Memory B cell (primary cell): ENCODE measurements at regions not wholly inside any gene's neighbourhood (a gene's known extent, or its start where the extent isn't known, plus 50 kb on each side); places are given as distances from the start of the nearest gene placed in this dataset.
A peak's percentile ranks its signal among the peaks of the same experiment; 100 is the strongest.

Experiments used
- ATAC-seq: fragments of 150-1000 bp; cut with Tn5 transposase; 2 replicates; pipeline ENCODE4 v1.10.0; 2021; ENCODE audit warnings: low read depth, mild to moderate bottlenecking, moderate library complexity
- DNase-seq, 2 donors: peaks; one replicate each; pipeline ENCODE4 v3.0.0; 2022; ENCODE audit warnings: low spot score in 2 of 2
- H3K27ac Mint-ChIP-seq: one replicate; pipeline ENCODE4 v1.8.0; 2022; ENCODE audit warnings: mild to moderate bottlenecking, moderate library complexity, mixed read lengths
- H3K27me3 Mint-ChIP-seq: one replicate; pipeline ENCODE4 v1.8.0; 2022; ENCODE audit warnings: mixed read lengths
- H3K36me3 Mint-ChIP-seq: one replicate; pipeline ENCODE4 v1.8.0; 2022; ENCODE audit warnings: mild to moderate bottlenecking, mixed read lengths
- H3K4me1 Mint-ChIP-seq: one replicate; pipeline ENCODE4 v1.8.0; 2022; ENCODE audit warnings: mixed read lengths
- H3K4me3 Mint-ChIP-seq: one replicate; pipeline ENCODE4 v1.8.0; 2022; ENCODE audit warnings: mild to moderate bottlenecking, moderate library complexity, mixed read lengths
- H3K9me3 Mint-ChIP-seq: one replicate; pipeline ENCODE4 v1.8.0; 2022; ENCODE audit warnings: mixed read lengths

GRCh38 chr5:115387816-115388215, 91.4 kb upstream of the CCDC112 start:
- no peaks in the 10 kb centered on the region for H3K36me3 Mint-ChIP-seq
- no peak for ATAC-seq
- H3K4me3 Mint-ChIP-seq, result no peak overlapping the region
- no peaks in the 10 kb centered on the region for H3K27me3 Mint-ChIP-seq
- no peaks in the 10 kb centered on the region for H3K9me3 Mint-ChIP-seq
- no peak overlapping the region for H3K27ac Mint-ChIP-seq
- H3K4me1 Mint-ChIP-seq, result no peaks in the 10 kb centered on the region
- DNase-seq, result no peak

DNA sequence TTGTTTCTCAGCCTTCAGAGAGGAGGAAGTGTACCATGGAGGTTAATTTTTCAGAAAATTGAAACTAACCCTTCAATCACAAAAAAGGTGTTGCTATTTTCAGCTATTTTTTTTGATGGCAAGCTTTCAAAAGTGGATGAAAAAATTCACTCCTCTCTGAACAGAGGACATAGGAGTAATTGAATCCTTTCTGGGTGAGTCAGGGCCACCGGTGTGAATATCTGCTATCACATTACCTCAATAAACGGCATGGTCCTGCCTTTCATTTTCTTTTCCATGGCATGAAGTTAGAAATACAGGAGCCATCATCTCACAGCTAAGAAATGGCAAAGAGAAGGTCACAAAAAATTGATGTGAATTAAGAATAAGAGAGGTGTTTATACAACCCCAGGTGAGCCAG, 90.2 kb upstream of the CCDC112 start:
- Mint-ChIP-seq H3K27ac (no peak overlapping the region), H3K27me3 (no peaks in the 10 kb centered on the region), H3K36me3 (no peaks in the 10 kb centered on the region), H3K4me3 (no peak overlapping the region), H3K4me1 (no peaks in the 10 kb centered on the region), H3K9me3 (no peaks in the 10 kb centered on the region)
- no peak for ATAC-seq
- DNase-seq, result no peak

GRCh38 chr5:115384587-115385375, 88.3 kb upstream of the CCDC112 start:
- ATAC-seq (no peak), DNase-seq (no peak)
- Mint-ChIP-seq H3K4me1 (no peaks in the 10 kb centered on the region), H3K4me3 (no peak overlapping the region), H3K36me3 (no peaks in the 10 kb centered on the region), H3K27me3 (no peaks in the 10 kb centered on the region), H3K9me3 (no peaks in the 10 kb centered on the region), H3K27ac (no peak overlapping the region)

GRCh38 chr5:115382989-115383388, 86.5 kb upstream of the CCDC112 start:
- Mint-ChIP-seq H3K27ac (no peak overlapping the region), H3K4me1 (no peaks in the 10 kb centered on the region), H3K9me3 (no peaks in the 10 kb centered on the region), H3K4me3 (no peak overlapping the region), H3K27me3 (no peaks in the 10 kb centered on the region), H3K36me3 (no peaks in the 10 kb centered on the region)
- ATAC-seq (no peak), DNase-seq (no peak)

GRCh38 chr5:115381911-115382662, 85.6 kb upstream of the CCDC112 start:
- Mint-ChIP-seq H3K9me3 (no peaks in the 10 kb centered on the region), H3K4me3 (no peak overlapping the region), H3K4me1 (no peaks in the 10 kb centered on the region), H3K27ac (no peak overlapping the region), H3K27me3 (no peaks in the 10 kb centered on the region), H3K36me3 (no peaks in the 10 kb centered on the region)
- DNase-seq (no peak), ATAC-seq (no peak)

DNA sequence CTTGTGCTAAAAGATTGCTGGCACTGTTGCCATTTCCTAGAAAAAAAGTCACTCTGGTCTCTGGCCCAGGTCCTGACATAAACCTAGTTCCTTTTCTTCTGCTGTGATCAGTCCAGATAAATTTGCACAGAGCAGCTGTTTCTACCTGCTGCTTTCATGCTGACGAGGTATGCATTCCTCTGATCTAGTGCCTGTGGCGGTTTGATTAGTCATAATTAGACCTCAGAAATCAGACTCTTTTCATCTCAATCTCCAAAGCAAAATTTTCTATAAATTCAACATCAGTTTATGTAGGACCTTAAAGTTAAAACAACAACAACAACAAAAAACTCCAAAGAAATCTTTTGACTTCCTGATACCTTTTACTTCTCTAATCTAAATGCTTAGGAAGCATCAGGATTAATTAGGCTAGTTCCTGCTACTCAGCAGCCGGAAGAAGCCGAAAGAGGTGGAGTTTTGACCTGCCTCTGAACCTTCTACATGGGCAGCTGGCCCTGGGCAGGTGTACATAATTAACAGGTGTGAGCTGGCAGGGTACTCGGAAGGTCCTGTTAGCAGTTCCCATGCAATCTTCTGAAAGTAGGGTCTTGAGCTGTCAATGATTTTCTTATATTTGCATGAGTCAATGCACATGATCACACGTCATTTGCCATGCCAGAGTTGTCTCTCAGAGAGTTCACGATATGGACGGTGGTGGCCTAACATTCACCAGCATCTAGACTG, 83.3 kb upstream of the CCDC112 start:
- no peak overlapping the region for H3K27ac Mint-ChIP-seq

GRCh38 chr5:115378754-115379153, 82.3 kb upstream of the CCDC112 start:
- Mint-ChIP-seq H3K4me3 (no peak overlapping the region), H3K27ac (no peak overlapping the region), H3K27me3 (no peaks in the 10 kb centered on the region), H3K4me1 (no peaks in the 10 kb centered on the region), H3K9me3 (no peaks in the 10 kb centered on the region), H3K36me3 (no peaks in the 10 kb centered on the region)
- ATAC-seq (no peak), DNase-seq (no peak)

More for the DNA sequence above, 83.3 kb upstream of the CCDC112 start:
- no peak overlapping the region for H3K4me3 Mint-ChIP-seq
- no peaks in the 10 kb centered on the region for H3K27me3 Mint-ChIP-seq
- DNase-seq (no peak), ATAC-seq (peak; percentile 39)
- no peaks in the 10 kb centered on the region for H3K4me1 Mint-ChIP-seq
- H3K9me3 Mint-ChIP-seq, result no peaks in the 10 kb centered on the region
- H3K36me3 Mint-ChIP-seq, result no peaks in the 10 kb centered on the region

- Mint-ChIP-seq H3K27ac (no peak overlapping the region), H3K4me3 (no peak overlapping the region), H3K36me3 (no peaks in the 10 kb centered on the region), H3K4me1 (no peaks in the 10 kb centered on the region), H3K27me3 (no peaks in the 10 kb centered on the region), H3K9me3 (no peaks in the 10 kb centered on the region)
- ATAC-seq, result no peak
- DNase-seq, result no peak
These were observed 81.2 kb upstream of the CCDC112 start for GRCh38 chr5:115377468-115378217.

DNA sequence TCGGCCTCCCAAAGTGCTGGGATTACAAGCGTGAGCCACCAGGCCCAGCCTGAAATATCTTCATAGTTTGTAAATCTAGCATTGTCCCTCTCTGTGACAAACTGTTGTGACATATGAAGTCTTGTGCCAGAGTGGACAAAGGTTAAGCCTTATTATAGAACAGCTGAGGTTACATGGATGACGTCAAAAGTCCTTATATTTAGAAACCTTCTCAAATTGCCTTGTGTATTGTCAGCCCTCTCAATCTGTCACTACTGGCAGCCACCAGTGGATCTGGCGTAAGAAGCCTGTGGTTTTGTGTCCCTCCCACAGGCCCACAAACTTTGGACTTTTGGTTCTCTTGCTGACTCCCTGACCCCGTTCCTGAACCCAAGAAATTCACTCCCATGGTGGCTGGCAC, 79.4 kb upstream of the CCDC112 start:
- Mint-ChIP-seq H3K4me1 (no peaks in the 10 kb centered on the region), H3K27ac (no peak overlapping the region), H3K36me3 (no peaks in the 10 kb centered on the region), H3K27me3 (no peaks in the 10 kb centered on the region), H3K4me3 (no peak overlapping the region), H3K9me3 (no peaks in the 10 kb centered on the region)
- ATAC-seq, result no peak
- DNase-seq, result no peak

DNA sequence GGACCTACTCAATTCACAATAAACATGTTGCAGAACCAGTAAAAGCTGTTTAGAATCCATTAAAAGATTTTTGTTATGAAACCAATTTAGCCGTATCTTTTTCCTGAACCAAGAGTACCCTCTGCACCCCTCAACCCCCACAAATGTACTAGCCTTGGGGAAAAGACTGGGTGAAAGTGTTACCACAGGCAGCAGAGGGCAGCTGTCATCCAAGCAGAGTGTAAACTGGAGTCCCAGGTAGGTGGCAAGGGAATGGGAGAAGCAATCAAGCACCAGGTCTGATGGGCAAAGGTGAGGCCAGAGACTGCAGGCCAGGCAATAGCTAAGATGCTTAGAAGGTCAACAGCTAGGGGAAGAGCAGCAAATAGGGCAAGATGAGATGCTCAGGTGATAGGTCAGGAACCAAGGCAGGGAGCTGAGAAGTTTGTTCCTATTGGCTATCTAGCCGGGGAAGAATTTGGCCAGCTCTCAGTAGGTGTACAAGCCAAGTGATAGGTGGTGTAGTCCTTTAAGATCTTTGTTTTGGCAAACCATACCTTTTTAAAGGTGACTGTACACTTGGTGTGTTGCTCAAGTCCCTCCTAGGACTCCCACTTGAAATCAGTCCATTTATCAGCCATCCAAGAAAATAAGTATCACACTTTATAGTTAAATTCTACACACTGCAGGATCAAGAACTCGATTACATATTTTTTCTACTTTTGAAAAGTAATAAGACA, 77.8 kb upstream of the CCDC112 start:
- Mint-ChIP-seq H3K9me3 (no peaks in the 10 kb centered on the region), H3K36me3 (no peaks in the 10 kb centered on the region), H3K4me1 (no peaks in the 10 kb centered on the region), H3K4me3 (no peak overlapping the region), H3K27me3 (no peaks in the 10 kb centered on the region), H3K27ac (no peak overlapping the region)
- no peak for DNase-seq
- no peak for ATAC-seq

DNA sequence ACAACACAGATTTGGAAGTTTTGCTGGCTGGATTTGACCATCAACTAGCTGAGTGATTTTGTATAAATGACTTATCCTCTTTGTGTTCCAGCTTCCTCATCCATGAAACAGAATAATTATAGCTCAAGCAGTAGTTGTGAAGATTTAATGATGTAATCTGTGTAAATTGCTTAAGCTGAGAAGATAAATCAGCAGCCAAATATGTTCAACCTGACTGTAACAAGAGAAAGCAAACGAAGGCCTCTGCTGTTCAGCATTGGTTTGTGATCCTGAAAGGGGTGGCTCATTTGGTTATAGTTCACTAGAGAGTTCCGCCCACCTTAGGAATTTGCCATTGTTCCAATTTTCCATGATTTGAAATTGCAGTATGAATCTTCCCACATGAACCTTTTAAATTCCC, 75.7 kb upstream of the CCDC112 start:
- H3K4me3 Mint-ChIP-seq, result no peak overlapping the region
- no peak for ATAC-seq
- H3K27me3 Mint-ChIP-seq, result no peaks in the 10 kb centered on the region
- no peak for DNase-seq
- H3K27ac Mint-ChIP-seq, result no peak overlapping the region
- no peaks in the 10 kb centered on the region for H3K9me3 Mint-ChIP-seq
- no peaks in the 10 kb centered on the region for H3K36me3 Mint-ChIP-seq
- no peaks in the 10 kb centered on the region for H3K4me1 Mint-ChIP-seq

DNA sequence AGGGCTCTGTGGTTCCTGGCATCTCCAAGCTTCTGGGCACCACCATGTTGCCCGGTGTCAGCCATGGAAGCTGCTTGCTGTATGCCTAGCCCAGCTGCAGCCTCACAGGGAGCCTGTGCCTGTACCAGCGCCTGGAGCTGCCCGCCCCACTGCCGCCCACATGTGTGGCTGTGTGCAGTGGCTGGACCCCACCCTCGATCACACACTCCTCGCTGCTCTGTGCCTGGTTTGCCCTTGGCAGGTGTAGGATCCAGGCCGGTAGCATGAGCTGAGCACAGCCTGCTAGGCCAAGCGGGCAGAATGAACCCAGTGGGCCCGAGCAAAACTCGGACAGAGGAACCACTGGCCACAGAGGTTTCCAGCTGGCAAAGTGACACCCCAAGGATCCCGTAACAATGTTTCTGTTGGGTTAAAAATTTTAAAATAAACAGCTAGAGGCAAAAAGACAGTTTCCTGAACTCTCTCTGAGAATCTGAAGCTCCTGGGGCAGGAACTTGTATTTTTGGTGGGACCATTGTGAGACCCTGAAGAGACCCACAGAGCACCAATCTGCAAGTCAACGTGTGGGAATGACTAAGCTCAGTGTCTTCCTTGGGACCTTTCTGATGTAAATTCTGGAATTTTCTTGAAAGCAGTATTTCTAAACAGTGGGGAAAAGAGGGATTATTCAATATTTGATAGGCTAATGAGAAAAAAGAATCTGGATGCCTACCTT, 73.1 kb upstream of the CCDC112 start:
- DNase-seq, result no peak
- Mint-ChIP-seq H3K9me3 (no peaks in the 10 kb centered on the region), H3K4me1 (no peaks in the 10 kb centered on the region), H3K36me3 (no peaks in the 10 kb centered on the region), H3K27me3 (no peaks in the 10 kb centered on the region), H3K4me3 (no peak overlapping the region), H3K27ac (no peak overlapping the region)
- ATAC-seq, result no peak

DNA sequence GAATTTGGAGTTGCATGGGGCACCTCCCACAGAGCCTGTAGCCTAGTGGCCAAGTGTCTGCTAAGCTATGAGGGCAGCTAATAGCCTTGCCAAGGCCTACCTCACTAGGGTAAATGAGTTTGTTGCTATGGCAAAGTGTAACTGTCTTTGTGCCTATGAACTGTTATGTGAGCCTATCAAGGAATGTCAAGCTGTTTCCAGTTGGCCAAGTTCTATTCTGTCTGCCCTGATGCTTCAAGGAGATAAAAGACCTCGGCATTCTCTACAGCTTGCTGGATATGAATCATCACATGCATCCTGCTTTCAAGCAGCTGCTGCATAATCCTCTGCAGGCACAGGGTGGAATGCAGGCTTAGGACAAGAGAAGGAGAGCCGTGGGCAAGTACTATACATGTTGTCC, 69.8 kb upstream of the CCDC112 start:
- Mint-ChIP-seq H3K36me3 (no peaks in the 10 kb centered on the region), H3K4me1 (no peaks in the 10 kb centered on the region), H3K4me3 (no peak overlapping the region), H3K27me3 (no peaks in the 10 kb centered on the region), H3K9me3 (no peaks in the 10 kb centered on the region), H3K27ac (no peak overlapping the region)
- ATAC-seq, result no peak
- no peak for DNase-seq
